Activated CD8-positive, alpha-beta memory T cell treated with anti-CD3 and anti-CD28 coated beads, Interleukin-2, amount 10 ng/mL, durations not matched to agents 7 days and 5 days (primary cell): ENCODE measurements at regions not wholly inside any gene's neighbourhood (a gene's known extent, or its start where the extent isn't known, plus 50 kb on each side); places are given as distances from the start of the nearest gene placed in this dataset.

Experiments
- ATAC-seq: fragments of 150-1000 bp; cut with Tn5 transposase; one replicate; pipeline ENCODE4 v1.10.0; 2021; ENCODE audit warnings: moderate library complexity
- CTCF ChIA-PET: fragments of 350-600 bp; sonication (Branson Sonifier 250); formaldehyde crosslinking; loops from one replicate; lab custom pipeline; 2021; ENCODE audit warnings: antibody characterized with exemption; lab: Charles Lee
- DNase-seq: peaks from one replicate; pipeline ENCODE4 v3.0.0-alpha.2; 2020
- H3K27ac Mint-ChIP-seq: one replicate; pipeline ENCODE4 v1.8.0; 2021; ENCODE audit warnings: mild to moderate bottlenecking, mixed read lengths
- H3K27me3 Mint-ChIP-seq: one replicate; pipeline ENCODE4 v1.8.0; 2021; ENCODE audit warnings: mixed read lengths
- H3K36me3 Mint-ChIP-seq: one replicate; pipeline ENCODE4 v1.8.0; 2021; ENCODE audit warnings: mild to moderate bottlenecking, mixed read lengths
- H3K4me1 Mint-ChIP-seq: one replicate; pipeline ENCODE4 v1.8.0; 2021; ENCODE audit warnings: mixed read lengths
- H3K4me3 Mint-ChIP-seq: one replicate; pipeline ENCODE4 v1.8.0; 2021; ENCODE audit warnings: mild to moderate bottlenecking, moderate library complexity, mixed read lengths
- H3K9me3 Mint-ChIP-seq: one replicate; pipeline ENCODE4 v1.8.0; 2022; ENCODE audit warnings: low read depth, mixed read lengths

- Mint-ChIP-seq H3K4me1 (no peaks in the 10 kb centered on the region), H3K36me3 (no peaks in the 10 kb centered on the region), H3K27me3 (peaks cover 5% of the 10 kb centered on the region), H3K4me3 (no peak overlapping the region), H3K27ac (no peak overlapping the region), H3K9me3 (no peaks in the 10 kb centered on the region)
- CTCF ChIA-PET, result no interaction called here
- ATAC-seq, result no peak
- no peak for DNase-seq
These were observed 103.4 kb upstream of the RMST start for GRCh38 chr12:97359021-97359690.

- Mint-ChIP-seq H3K4me3 (no peak overlapping the region), H3K27ac (no peak overlapping the region), H3K4me1 (no peaks in the 10 kb centered on the region), H3K9me3 (no peaks in the 10 kb centered on the region), H3K36me3 (no peaks in the 10 kb centered on the region), H3K27me3 (peaks cover 8% of the 10 kb centered on the region)
- ATAC-seq, result no peak
- CTCF ChIA-PET, result no interaction called here
- DNase-seq, result no peak
These were observed 98.9 kb upstream of the RMST start for GRCh38 chr12:97363693-97364092.

- Mint-ChIP-seq H3K4me3 (no peak overlapping the region), H3K27ac (no peak overlapping the region), H3K27me3 (peaks cover 3% of the 10 kb centered on the region), H3K9me3 (no peaks in the 10 kb centered on the region), H3K36me3 (no peaks in the 10 kb centered on the region), H3K4me1 (no peaks in the 10 kb centered on the region)
- CTCF ChIA-PET, result no interaction called here
- DNase-seq, result no peak
- no peak for ATAC-seq
These were observed 94.0 kb upstream of the RMST start for GRCh38 chr12:97368462-97369163.

- no peak overlapping the region for H3K27ac Mint-ChIP-seq
- H3K4me3 Mint-ChIP-seq, result no peak overlapping the region
- no peak for DNase-seq
- no peak for ATAC-seq
- H3K36me3 Mint-ChIP-seq, result no peaks in the 10 kb centered on the region
- CTCF ChIA-PET, result no interaction called here
- peaks cover 3% of the 10 kb centered on the region for H3K27me3 Mint-ChIP-seq
- no peaks in the 10 kb centered on the region for H3K4me1 Mint-ChIP-seq
- no peaks in the 10 kb centered on the region for H3K9me3 Mint-ChIP-seq
These were observed 87.3 kb upstream of the RMST start for GRCh38 chr12:97375310-97375709.

GRCh38 chr12:97380440-97380839, 82.2 kb upstream of the RMST start:
- no peaks in the 10 kb centered on the region for H3K9me3 Mint-ChIP-seq
- ATAC-seq (no peak), DNase-seq (no peak)
- H3K27ac Mint-ChIP-seq, result no peak overlapping the region
- no peak overlapping the region for H3K4me3 Mint-ChIP-seq
- H3K27me3 Mint-ChIP-seq, result peaks cover 3% of the 10 kb centered on the region
- H3K36me3 Mint-ChIP-seq, result no peaks in the 10 kb centered on the region
- CTCF ChIA-PET, result no interaction called here
- H3K4me1 Mint-ChIP-seq, result no peaks in the 10 kb centered on the region

GRCh38 chr12:97385121-97385520, 77.5 kb upstream of the RMST start:
- Mint-ChIP-seq H3K27me3 (no peaks in the 10 kb centered on the region), H3K9me3 (no peaks in the 10 kb centered on the region), H3K36me3 (no peaks in the 10 kb centered on the region), H3K4me3 (no peak overlapping the region), H3K4me1 (no peaks in the 10 kb centered on the region), H3K27ac (no peak overlapping the region)
- CTCF ChIA-PET, result interaction anchor here (0.5 kb wide), 1 partner anchor 1809 kb away, joined by 3 read pairs; no protein-coding TSS in a partner anchor
- ATAC-seq (no peak), DNase-seq (no peak)

GRCh38 chr12:97386133-97386581, 76.4 kb upstream of the RMST start:
- DNase-seq (no peak), ATAC-seq (no peak)
- no peaks in the 10 kb centered on the region for H3K9me3 Mint-ChIP-seq
- no peak overlapping the region for H3K4me3 Mint-ChIP-seq
- H3K4me1 Mint-ChIP-seq, result no peaks in the 10 kb centered on the region
- peaks cover 1% of the 10 kb centered on the region for H3K27me3 Mint-ChIP-seq
- no peak overlapping the region for H3K27ac Mint-ChIP-seq
- H3K36me3 Mint-ChIP-seq, result no peaks in the 10 kb centered on the region
- CTCF ChIA-PET, result no interaction called here

GRCh38 chr12:97387844-97388243, 74.8 kb upstream of the RMST start:
- Mint-ChIP-seq H3K9me3 (no peaks in the 10 kb centered on the region), H3K4me3 (no peak overlapping the region), H3K27me3 (peaks cover 3% of the 10 kb centered on the region), H3K27ac (no peak overlapping the region), H3K4me1 (no peaks in the 10 kb centered on the region), H3K36me3 (no peaks in the 10 kb centered on the region)
- ATAC-seq (no peak), DNase-seq (no peak)
- CTCF ChIA-PET, result no interaction called here

- Mint-ChIP-seq H3K4me1 (no peaks in the 10 kb centered on the region), H3K4me3 (no peak overlapping the region), H3K27ac (no peak overlapping the region), H3K9me3 (no peaks in the 10 kb centered on the region), H3K27me3 (peaks cover 3% of the 10 kb centered on the region), H3K36me3 (no peaks in the 10 kb centered on the region)
- no peak for ATAC-seq
- CTCF ChIA-PET, result no interaction called here
- DNase-seq, result no peak
These were observed 67.9 kb upstream of the RMST start for GRCh38 chr12:97394657-97395056.

GRCh38 chr12:97397008-97397407, 65.6 kb upstream of the RMST start:
- Mint-ChIP-seq H3K9me3 (no peaks in the 10 kb centered on the region), H3K27me3 (no peaks in the 10 kb centered on the region), H3K36me3 (no peaks in the 10 kb centered on the region), H3K4me1 (no peaks in the 10 kb centered on the region), H3K4me3 (no peak overlapping the region), H3K27ac (no peak overlapping the region)
- CTCF ChIA-PET, result interaction anchor here (0.6 kb wide), 1 partner anchor 71 kb away, joined by 3 read pairs; no protein-coding TSS in a partner anchor
- ATAC-seq (no peak), DNase-seq (no peak)

- Mint-ChIP-seq H3K27ac (no peak overlapping the region), H3K9me3 (no peaks in the 10 kb centered on the region), H3K27me3 (no peaks in the 10 kb centered on the region), H3K4me3 (no peak overlapping the region), H3K4me1 (no peaks in the 10 kb centered on the region), H3K36me3 (no peaks in the 10 kb centered on the region)
- ATAC-seq (no peak), DNase-seq (no peak)
- CTCF ChIA-PET, result interaction anchor here (1.2 kb wide), 1 partner anchor 374 kb away, joined by 3 read pairs; no protein-coding TSS in a partner anchor
These were observed 63.9 kb upstream of the RMST start for GRCh38 chr12:97398704-97399103.

- Mint-ChIP-seq H3K9me3 (no peaks in the 10 kb centered on the region), H3K27ac (no peak overlapping the region), H3K4me1 (no peaks in the 10 kb centered on the region), H3K4me3 (no peak overlapping the region), H3K27me3 (no peaks in the 10 kb centered on the region), H3K36me3 (no peaks in the 10 kb centered on the region)
- CTCF ChIA-PET, result interaction anchor here (1.7 to 2.6 kb wide), 2 partner anchors 255 to 416 kb away, joined by 4 to 7 read pairs; no protein-coding TSS in a partner anchor
- ATAC-seq, result no peak
- no peak for DNase-seq
These were observed 58.5 kb upstream of the RMST start for GRCh38 chr12:97404093-97404492.

- DNase-seq (peak; percentile 42), ATAC-seq (no peak)
- Mint-ChIP-seq H3K27ac (no peak overlapping the region), H3K4me1 (no peaks in the 10 kb centered on the region), H3K9me3 (no peaks in the 10 kb centered on the region), H3K27me3 (no peaks in the 10 kb centered on the region), H3K36me3 (no peaks in the 10 kb centered on the region), H3K4me3 (no peak overlapping the region)
- CTCF ChIA-PET, result interaction anchor here (1.7 to 2.6 kb wide), 2 partner anchors 255 to 417 kb away, joined by 4 to 7 read pairs; no protein-coding TSS in a partner anchor
These were observed 58.1 kb upstream of the RMST start for GRCh38 chr12:97404543-97404942.

- no peaks in the 10 kb centered on the region for H3K9me3 Mint-ChIP-seq
- H3K27me3 Mint-ChIP-seq, result no peaks in the 10 kb centered on the region
- H3K4me1 Mint-ChIP-seq, result no peaks in the 10 kb centered on the region
- no peak for ATAC-seq
- no peak overlapping the region for H3K4me3 Mint-ChIP-seq
- no peaks in the 10 kb centered on the region for H3K36me3 Mint-ChIP-seq
- no peak for DNase-seq
- no peak overlapping the region for H3K27ac Mint-ChIP-seq
- CTCF ChIA-PET, result no interaction called here
These were observed 54.2 kb upstream of the RMST start for GRCh38 chr12:97408363-97408762.
